ENCODE measurements at regions not wholly inside any gene's neighbourhood (a gene's known extent, or its start where the extent isn't known, plus 50 kb on each side); places are given as distances from the start of the nearest gene placed in this dataset.

GRCh38 chr5:58040044-58040443, 419.8 kb downstream of the PLK2 start:
- TF ChIP-seq POLR2A (IDR thresholded peaks at IDR 0.05) = no peak
- TF ChIP-seq, protein P1, sequence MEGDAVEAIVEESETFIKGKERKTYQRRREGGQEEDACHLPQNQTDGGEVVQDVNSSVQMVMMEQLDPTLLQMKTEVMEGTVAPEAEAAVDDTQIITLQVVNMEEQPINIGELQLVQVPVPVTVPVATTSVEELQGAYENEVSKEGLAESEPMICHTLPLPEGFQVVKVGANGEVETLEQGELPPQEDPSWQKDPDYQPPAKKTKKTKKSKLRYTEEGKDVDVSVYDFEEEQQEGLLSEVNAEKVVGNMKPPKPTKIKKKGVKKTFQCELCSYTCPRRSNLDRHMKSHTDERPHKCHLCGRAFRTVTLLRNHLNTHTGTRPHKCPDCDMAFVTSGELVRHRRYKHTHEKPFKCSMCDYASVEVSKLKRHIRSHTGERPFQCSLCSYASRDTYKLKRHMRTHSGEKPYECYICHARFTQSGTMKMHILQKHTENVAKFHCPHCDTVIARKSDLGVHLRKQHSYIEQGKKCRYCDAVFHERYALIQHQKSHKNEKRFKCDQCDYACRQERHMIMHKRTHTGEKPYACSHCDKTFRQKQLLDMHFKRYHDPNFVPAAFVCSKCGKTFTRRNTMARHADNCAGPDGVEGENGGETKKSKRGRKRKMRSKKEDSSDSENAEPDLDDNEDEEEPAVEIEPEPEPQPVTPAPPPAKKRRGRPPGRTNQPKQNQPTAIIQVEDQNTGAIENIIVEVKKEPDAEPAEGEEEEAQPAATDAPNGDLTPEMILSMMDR (IDR thresholded peaks at IDR 0.05) = no peak
